IMR-90 (cell line): ENCODE measurements at regions not wholly inside any gene's neighbourhood (a gene's known extent, or its start where the extent isn't known, plus 50 kb on each side); places are given as distances from the start of the nearest gene placed in this dataset.

Experiments
- CTCF ChIP-seq: conservative IDR thresholded peaks from 2 replicates; pipeline ENCODE4 v1.5.1; 2012; ENCODE audit warnings: mild to moderate bottlenecking, low read depth, low read length, improper control_type of control experiment
- POLR2A ChIP-seq: IDR thresholded peaks from 2 replicates; pipeline ENCODE4 v1.6.1; 2012; ENCODE audit warnings: mild to moderate bottlenecking, low read depth, low read length
- SMC3 ChIP-seq: fragments of 150-350 bp; IDR thresholded peaks from 2 replicates; pipeline ENCODE4 v1.6.1; 2016; ENCODE audit warnings: low read depth, mild to moderate bottlenecking, antibody characterized with exemption, low read length, moderate library complexity
- USF2 ChIP-seq: fragments of 150-350 bp; IDR thresholded peaks from 2 replicates; pipeline ENCODE4 v1.6.1; 2017; ENCODE audit warnings: mild to moderate bottlenecking, antibody characterized with exemption, low read length, low read depth

- TF ChIP-seq CTCF (no peak), SMC3 (no peak), POLR2A (no peak), USF2 (no peak)
Measured at GRCh38 chr22:40108396-40108795, 69.3 kb upstream of the TNRC6B start.
